ENCODE measurements at regions not wholly inside any gene's neighbourhood (a gene's known extent, or its start where the extent isn't known, plus 50 kb on each side); places are given as distances from the start of the nearest gene placed in this dataset.

- DNase-seq (ENCODE audit: low read depth): no peak
- no peak overlapping the region for H3K4me3 ChIP-seq (ENCODE audit: control insufficient read depth, low read depth, low read length)
- TF ChIP-seq, protein P1, sequence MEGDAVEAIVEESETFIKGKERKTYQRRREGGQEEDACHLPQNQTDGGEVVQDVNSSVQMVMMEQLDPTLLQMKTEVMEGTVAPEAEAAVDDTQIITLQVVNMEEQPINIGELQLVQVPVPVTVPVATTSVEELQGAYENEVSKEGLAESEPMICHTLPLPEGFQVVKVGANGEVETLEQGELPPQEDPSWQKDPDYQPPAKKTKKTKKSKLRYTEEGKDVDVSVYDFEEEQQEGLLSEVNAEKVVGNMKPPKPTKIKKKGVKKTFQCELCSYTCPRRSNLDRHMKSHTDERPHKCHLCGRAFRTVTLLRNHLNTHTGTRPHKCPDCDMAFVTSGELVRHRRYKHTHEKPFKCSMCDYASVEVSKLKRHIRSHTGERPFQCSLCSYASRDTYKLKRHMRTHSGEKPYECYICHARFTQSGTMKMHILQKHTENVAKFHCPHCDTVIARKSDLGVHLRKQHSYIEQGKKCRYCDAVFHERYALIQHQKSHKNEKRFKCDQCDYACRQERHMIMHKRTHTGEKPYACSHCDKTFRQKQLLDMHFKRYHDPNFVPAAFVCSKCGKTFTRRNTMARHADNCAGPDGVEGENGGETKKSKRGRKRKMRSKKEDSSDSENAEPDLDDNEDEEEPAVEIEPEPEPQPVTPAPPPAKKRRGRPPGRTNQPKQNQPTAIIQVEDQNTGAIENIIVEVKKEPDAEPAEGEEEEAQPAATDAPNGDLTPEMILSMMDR (conservative IDR thresholded peaks at IDR 0.05; ENCODE audit: control insufficient read depth, insufficient read depth, low read depth, low read length): no peak
These were observed 1469.5 kb upstream of the CELF2 start for GRCh38 chr10:9547936-9548904.

DNA sequence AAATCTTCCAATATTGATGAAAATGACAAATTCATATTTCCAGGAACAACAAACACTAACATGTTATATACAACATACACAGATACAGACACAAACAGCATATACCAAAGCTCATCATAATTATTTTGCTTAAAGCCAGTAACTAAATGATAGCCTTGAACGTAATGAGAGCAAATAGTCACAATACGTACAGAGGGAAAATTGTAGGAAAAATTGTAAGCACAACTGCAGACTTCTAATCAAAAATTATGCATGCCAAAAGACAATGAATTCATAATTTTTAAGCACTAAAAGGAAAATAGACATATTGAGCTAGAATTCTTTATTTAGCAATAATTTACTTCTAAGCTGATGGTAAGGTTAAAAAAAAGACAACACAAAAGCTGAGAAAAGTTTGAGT is 1466.9 kb upstream of the CELF2 start:
- no peak overlapping the region for H3K4me3 ChIP-seq (ENCODE audit: control insufficient read depth, low read depth, low read length)
- TF ChIP-seq, protein P1 (conservative IDR thresholded peaks at IDR 0.05; ENCODE audit: control insufficient read depth, insufficient read depth, low read depth, low read length): no peak
- DNase-seq (ENCODE audit: low read depth): no peak

- TF ChIP-seq, protein P1 (conservative IDR thresholded peaks at IDR 0.05; ENCODE audit: control insufficient read depth, insufficient read depth, low read depth, low read length): no peak
- H3K4me3 ChIP-seq (ENCODE audit: control insufficient read depth, low read depth, low read length): no peak overlapping the region
These were observed 1463.4 kb upstream of the CELF2 start for GRCh38 chr10:9554321-9554720.

DNA sequence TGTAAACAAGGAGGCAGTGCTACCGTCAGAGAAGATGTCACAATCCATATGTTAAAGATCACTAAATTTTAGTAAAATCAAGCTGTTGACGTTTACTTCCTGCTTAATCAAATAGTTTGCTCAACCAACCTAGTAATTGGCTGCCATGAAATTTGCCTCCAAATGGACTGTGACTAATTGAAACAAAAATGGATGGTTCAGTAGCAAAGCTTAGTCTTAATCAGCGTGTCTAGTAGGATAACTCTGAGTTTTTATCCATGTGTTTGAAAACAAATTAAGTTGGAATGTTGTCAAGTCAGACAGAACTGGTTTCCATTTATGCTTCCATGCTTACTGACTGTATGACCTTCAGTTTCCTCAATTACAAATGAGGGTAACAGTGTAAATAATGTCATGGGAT is 1456.7 kb upstream of the CELF2 start:
- no peak for DNase-seq (ENCODE audit: low read depth)
- TF ChIP-seq, protein P1 (conservative IDR thresholded peaks at IDR 0.05; ENCODE audit: control insufficient read depth, insufficient read depth, low read depth, low read length): no peak
- no peak overlapping the region for H3K4me3 ChIP-seq (ENCODE audit: control insufficient read depth, low read depth, low read length)

More at GRCh38 chr10:9554321-9554720, 1463.4 kb upstream of the CELF2 start:
- no peak for DNase-seq (ENCODE audit: low read depth)

DNA sequence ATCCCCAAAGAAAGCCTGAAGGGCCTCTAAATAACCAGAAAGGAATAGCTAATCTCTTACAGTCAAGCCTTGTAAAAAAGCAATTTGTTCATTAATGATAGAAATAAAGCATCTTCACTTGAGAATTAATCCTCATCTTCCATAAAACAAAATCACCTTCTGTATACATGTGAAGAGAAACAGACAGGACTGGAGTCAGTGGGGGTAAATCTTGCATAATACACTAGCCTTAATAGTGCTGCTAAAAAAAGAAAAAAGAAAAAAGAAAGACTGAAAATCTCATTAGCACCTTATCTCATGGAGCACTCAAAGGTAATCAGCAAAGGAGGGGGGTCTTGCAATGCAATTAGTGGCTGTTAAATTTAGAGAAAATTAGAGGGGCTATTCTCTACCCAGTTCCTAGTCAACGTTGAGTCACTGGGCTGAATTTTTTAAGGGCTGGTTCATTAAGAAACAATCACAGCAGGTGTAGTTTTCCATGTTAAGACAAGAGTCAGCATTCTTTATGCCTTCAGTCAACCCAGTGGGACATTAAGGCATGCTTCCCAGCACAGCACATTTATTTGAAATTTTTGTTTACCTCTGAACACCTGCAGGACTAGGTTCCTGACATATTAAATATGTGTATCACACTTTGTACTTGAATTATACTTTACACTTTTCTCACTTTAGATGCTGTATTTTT is 1455.7 kb upstream of the CELF2 start:
- no peak for DNase-seq (ENCODE audit: low read depth)
- H3K4me3 ChIP-seq (ENCODE audit: control insufficient read depth, low read depth, low read length): no peak overlapping the region
- TF ChIP-seq, protein P1 (conservative IDR thresholded peaks at IDR 0.05; ENCODE audit: control insufficient read depth, insufficient read depth, low read depth, low read length): no peak

DNA sequence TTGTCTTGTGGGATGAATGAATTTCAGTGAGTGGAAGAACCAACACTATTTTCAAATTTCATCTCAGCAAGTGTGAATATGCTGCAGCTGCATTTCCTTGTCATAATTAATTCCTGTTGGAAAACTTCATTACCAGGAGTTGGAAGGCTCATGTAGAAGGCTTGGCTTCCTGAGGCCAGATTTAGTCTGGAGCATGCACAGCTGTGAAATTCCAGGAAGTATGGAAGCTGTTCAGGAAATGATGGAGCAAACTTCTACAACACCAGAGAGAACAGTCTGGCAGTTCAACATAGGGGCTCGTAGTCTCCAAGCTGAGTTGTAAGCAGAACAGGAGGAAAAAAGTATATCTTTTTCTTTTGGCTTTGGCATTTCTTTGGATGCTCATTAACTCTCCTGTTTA is 1439.9 kb upstream of the CELF2 start:
- TF ChIP-seq, protein P1 (conservative IDR thresholded peaks at IDR 0.05; ENCODE audit: control insufficient read depth, insufficient read depth, low read depth, low read length): no peak
- H3K4me3 ChIP-seq (ENCODE audit: control insufficient read depth, low read depth, low read length): no peak overlapping the region
- DNase-seq (ENCODE audit: low read depth): no peak
